ENCODE measurements at regions not wholly inside any gene's neighbourhood (a gene's known extent, or its start where the extent isn't known, plus 50 kb on each side); places are given as distances from the start of the nearest gene placed in this dataset.

DNA sequence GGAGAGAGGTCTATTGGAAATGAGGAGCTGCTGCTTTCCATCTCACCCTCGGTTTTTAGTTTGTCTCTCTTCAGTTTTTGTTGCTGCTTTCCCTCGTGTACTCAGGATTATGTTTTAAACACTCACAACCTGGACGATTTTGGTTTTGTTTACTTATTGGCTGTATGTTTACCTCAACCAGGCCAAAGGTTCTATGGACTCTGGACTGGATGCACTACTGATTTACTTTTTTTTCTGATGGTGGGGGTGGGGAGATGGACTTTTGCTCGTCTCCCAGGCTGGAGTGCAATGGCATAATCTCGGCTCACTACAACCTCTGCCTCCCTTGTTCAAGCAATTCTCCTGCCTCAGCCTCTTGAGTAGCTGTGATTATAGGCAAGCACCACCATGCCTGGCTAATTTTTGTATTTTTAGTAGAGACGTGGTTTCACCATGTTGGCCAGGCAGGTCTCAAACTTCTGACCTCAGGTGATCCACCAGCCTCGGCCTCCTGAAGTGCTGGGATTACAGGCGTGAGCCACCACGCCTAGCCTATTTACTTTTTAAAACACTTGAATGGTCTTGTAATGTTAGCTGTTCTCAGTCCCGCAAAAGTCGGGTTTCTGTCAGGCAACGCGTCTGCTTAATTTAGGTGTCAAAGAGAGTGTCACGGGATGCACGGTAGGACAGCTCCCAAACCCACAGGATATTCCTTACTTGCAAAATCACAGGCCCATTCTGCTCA is 148.2 kb upstream of the RIPOR2 start:
- H3K27me3 ChIP-seq (replicated peaks) = no peaks in the 10 kb centered on the region
- DNase-seq = no peak
- H3K4me3 ChIP-seq (ENCODE audit: low read depth, low read length) = no peak overlapping the region
- TF ChIP-seq CTCF (IDR thresholded peaks at IDR 0.05; ENCODE audit: low read depth, low read length, missing control alignments) = no peak
- in situ Hi-C loops (cut with HindIII; ENCODE audit: low pct_ligation_motif_present, low sequenced_read_pairs) = no loop called here
- H3K27ac ChIP-seq = no peak overlapping the region
- no peaks in the 10 kb centered on the region for H3K36me3 ChIP-seq (replicated peaks)

DNA sequence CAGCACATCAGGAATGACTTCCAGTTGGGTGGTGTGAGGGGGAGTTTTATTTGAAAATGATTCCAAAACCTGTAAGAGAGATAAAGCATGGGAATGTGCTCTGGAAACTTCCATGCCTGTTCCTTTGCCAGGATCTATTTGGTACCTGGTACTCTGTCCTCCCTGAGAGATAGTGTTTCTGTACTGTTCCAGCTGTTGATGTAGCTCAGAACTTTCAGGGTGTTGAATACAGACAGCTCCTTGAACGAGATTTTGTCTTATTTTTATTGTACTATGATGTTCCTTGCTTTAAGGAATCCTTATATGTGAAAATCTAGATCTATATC is 148.7 kb upstream of the RIPOR2 start:
- Histone ChIP-seq H3K27ac (no peak overlapping the region), H3K4me3 (ENCODE audit: low read depth, low read length) (no peak overlapping the region), H3K27me3 (replicated peaks) (no peaks in the 10 kb centered on the region), H3K36me3 (replicated peaks) (no peaks in the 10 kb centered on the region)
- no peak for TF ChIP-seq CTCF (IDR thresholded peaks at IDR 0.05; ENCODE audit: low read depth, low read length, missing control alignments)
- no peak for DNase-seq
- in situ Hi-C loops (cut with HindIII; ENCODE audit: low pct_ligation_motif_present, low sequenced_read_pairs) = no loop called here

- in situ Hi-C loops (cut with HindIII; ENCODE audit: low pct_ligation_motif_present, low sequenced_read_pairs) = no loop called here
- H3K4me3 ChIP-seq (ENCODE audit: low read depth, low read length) = no peak overlapping the region
- no peak overlapping the region for H3K27ac ChIP-seq
- peak; percentile 16 for DNase-seq
- H3K36me3 ChIP-seq (replicated peaks) = no peaks in the 10 kb centered on the region
- TF ChIP-seq CTCF (IDR thresholded peaks at IDR 0.05; ENCODE audit: low read depth, low read length, missing control alignments) = no peak
- H3K27me3 ChIP-seq (replicated peaks) = no peaks in the 10 kb centered on the region
Observed at GRCh38 chr6:25085756-25086155, 150.0 kb upstream of the RIPOR2 start.

- TF ChIP-seq CTCF (IDR thresholded peaks at IDR 0.05; ENCODE audit: low read depth, low read length, missing control alignments) = no peak
- H3K36me3 ChIP-seq (replicated peaks) = no peaks in the 10 kb centered on the region
- DNase-seq = no peak
- H3K27me3 ChIP-seq (replicated peaks) = no peaks in the 10 kb centered on the region
- no peak overlapping the region for H3K27ac ChIP-seq
- H3K4me3 ChIP-seq (ENCODE audit: low read depth, low read length) = no peak overlapping the region
- in situ Hi-C loops (cut with HindIII; ENCODE audit: low pct_ligation_motif_present, low sequenced_read_pairs) = no loop called here
Observed at GRCh38 chr6:25086500-25087091, 150.8 kb upstream of the RIPOR2 start.

DNA sequence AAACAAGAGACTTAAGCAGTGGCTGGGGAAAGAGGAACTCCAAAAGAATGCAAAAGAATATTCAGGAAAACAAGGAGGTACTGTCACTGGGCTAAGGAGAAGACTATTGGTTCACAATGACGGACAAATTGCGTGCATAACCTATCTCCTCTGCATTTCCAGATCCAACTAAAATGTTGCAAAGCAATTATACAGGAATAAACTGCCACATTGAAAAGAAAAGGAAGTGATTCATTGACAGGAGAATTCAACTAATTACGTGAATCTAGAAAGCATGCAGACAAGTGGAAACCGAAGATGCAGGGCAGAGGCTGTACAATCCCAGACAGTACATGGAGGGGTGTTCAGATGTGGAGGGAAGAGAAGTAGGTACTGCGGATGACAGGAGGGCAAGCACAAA is 152.8 kb upstream of the RIPOR2 start:
- no peaks in the 10 kb centered on the region for H3K27me3 ChIP-seq (replicated peaks)
- no peak overlapping the region for H3K27ac ChIP-seq
- no peaks in the 10 kb centered on the region for H3K36me3 ChIP-seq (replicated peaks)
- no peak overlapping the region for H3K4me3 ChIP-seq (ENCODE audit: low read depth, low read length)
- no peak for TF ChIP-seq CTCF (IDR thresholded peaks at IDR 0.05; ENCODE audit: low read depth, low read length, missing control alignments)
- peak; percentile 7 for DNase-seq
- in situ Hi-C loops (cut with HindIII; ENCODE audit: low pct_ligation_motif_present, low sequenced_read_pairs) = no loop called here

DNA sequence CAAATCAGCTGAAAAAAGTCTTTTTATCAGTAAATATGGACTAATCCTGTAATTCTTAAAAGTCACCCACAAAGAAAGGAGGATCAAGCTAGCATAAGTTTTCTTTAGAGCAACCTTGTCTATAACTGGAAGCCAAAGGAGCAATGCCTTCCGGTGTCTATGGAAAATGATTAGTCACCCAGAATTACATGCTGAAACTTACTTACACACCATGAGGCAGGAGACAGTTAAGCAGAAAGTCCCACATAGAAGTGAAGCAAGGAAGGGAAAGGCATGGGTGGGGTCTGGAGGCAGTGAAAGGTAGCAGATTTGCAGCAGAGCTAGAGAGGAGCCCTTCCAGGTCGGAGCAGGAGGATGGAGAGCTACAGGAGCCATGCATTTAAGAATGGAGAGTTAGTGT is 153.7 kb upstream of the RIPOR2 start:
- Histone ChIP-seq H3K36me3 (replicated peaks) (no peaks in the 10 kb centered on the region), H3K27ac (no peak overlapping the region), H3K27me3 (replicated peaks) (no peaks in the 10 kb centered on the region), H3K4me3 (ENCODE audit: low read depth, low read length) (no peak overlapping the region)
- TF ChIP-seq CTCF (IDR thresholded peaks at IDR 0.05; ENCODE audit: low read depth, low read length, missing control alignments) = no peak
- in situ Hi-C loops (cut with HindIII; ENCODE audit: low pct_ligation_motif_present, low sequenced_read_pairs) = no loop called here
- DNase-seq = no peak
